T-helper 2 cell treated with Interferon-gamma antibody and Interleukin-4, amounts not matched to agents 5 μg/mL and 100 μg/mL, for 36 hours (primary cell): ENCODE measurements at regions not wholly inside any gene's neighbourhood (a gene's known extent, or its start where the extent isn't known, plus 50 kb on each side); places are given as distances from the start of the nearest gene placed in this dataset.
A peak's percentile ranks its signal among the peaks of the same experiment; 100 is the strongest.
"Not testable (repeated sequence)": the region's sequence is repeated elsewhere in the genome, so short reads cannot be mapped to it uniquely, and the experiment has no call there.

Experiments used
- DNase-seq: peaks from one replicate; pipeline ENCODE4 v3.0.0; 2021; ENCODE audit warnings: low spot score
- H3K27ac Mint-ChIP-seq: one replicate; pipeline ENCODE4 v1.8.0; 2021; ENCODE audit warnings: mild to moderate bottlenecking, mixed read lengths
- H3K27me3 Mint-ChIP-seq: one replicate; pipeline ENCODE4 v1.8.0; 2021; ENCODE audit warnings: low read depth, mixed read lengths
- H3K36me3 Mint-ChIP-seq: one replicate; pipeline ENCODE4 v1.8.0; 2021; ENCODE audit warnings: low read depth, mixed read lengths
- H3K4me1 Mint-ChIP-seq: one replicate; pipeline ENCODE4 v1.8.0; 2021; ENCODE audit warnings: low read depth, mixed read lengths
- H3K4me3 Mint-ChIP-seq: one replicate; pipeline ENCODE4 v1.8.0; 2022; ENCODE audit warnings: mild to moderate bottlenecking, moderate library complexity, mixed read lengths
- H3K9me3 Mint-ChIP-seq: one replicate; pipeline ENCODE4 v1.8.0; 2021; ENCODE audit warnings: mixed read lengths

- not testable (repeated sequence) for H3K4me1 Mint-ChIP-seq, H3K27ac Mint-ChIP-seq, H3K9me3 Mint-ChIP-seq, DNase-seq, H3K36me3 Mint-ChIP-seq, H3K4me3 Mint-ChIP-seq, H3K27me3 Mint-ChIP-seq
Measured at GRCh38 chr21:6556516-6556915, 3964.9 kb upstream of the TPTE start.

- not testable (repeated sequence) for H3K9me3 Mint-ChIP-seq, DNase-seq, H3K27me3 Mint-ChIP-seq, H3K36me3 Mint-ChIP-seq, H3K4me3 Mint-ChIP-seq, H3K27ac Mint-ChIP-seq, H3K4me1 Mint-ChIP-seq
Measured at GRCh38 chr21:6557415-6557814, 3964.0 kb upstream of the TPTE start.

- not testable (repeated sequence) for H3K9me3 Mint-ChIP-seq, H3K36me3 Mint-ChIP-seq, H3K27me3 Mint-ChIP-seq, H3K27ac Mint-ChIP-seq, H3K4me1 Mint-ChIP-seq, H3K4me3 Mint-ChIP-seq, DNase-seq
Measured at GRCh38 chr21:6561168-6561567, 3960.2 kb upstream of the TPTE start.

GRCh38 chr21:6561578-6561977 lies 3959.8 kb upstream of the TPTE start:
- H3K27ac Mint-ChIP-seq, H3K9me3 Mint-ChIP-seq: not testable (repeated sequence)

GRCh38 chr21:6564543-6565166 lies 3956.7 kb upstream of the TPTE start:
- not testable (repeated sequence) for H3K27ac Mint-ChIP-seq, DNase-seq, H3K36me3 Mint-ChIP-seq, H3K27me3 Mint-ChIP-seq, H3K4me1 Mint-ChIP-seq, H3K4me3 Mint-ChIP-seq, H3K9me3 Mint-ChIP-seq

More at GRCh38 chr21:6561578-6561977, 3959.8 kb upstream of the TPTE start:
- not testable (repeated sequence) for DNase-seq, H3K36me3 Mint-ChIP-seq, H3K4me3 Mint-ChIP-seq, H3K27me3 Mint-ChIP-seq, H3K4me1 Mint-ChIP-seq

GRCh38 chr21:6565190-6566094 lies 3955.9 kb upstream of the TPTE start:
- not testable (repeated sequence) for H3K9me3 Mint-ChIP-seq, H3K4me1 Mint-ChIP-seq, H3K36me3 Mint-ChIP-seq, H3K27me3 Mint-ChIP-seq
- peak; percentile 8 for DNase-seq
- Mint-ChIP-seq H3K4me3 (peak overlapping the region; percentile 34), H3K27ac (peak overlapping the region; percentile 75)

GRCh38 chr21:6567542-6567941 lies 3953.8 kb upstream of the TPTE start:
- H3K4me3 Mint-ChIP-seq, H3K36me3 Mint-ChIP-seq, H3K9me3 Mint-ChIP-seq, DNase-seq, H3K4me1 Mint-ChIP-seq, H3K27ac Mint-ChIP-seq, H3K27me3 Mint-ChIP-seq: not testable (repeated sequence)

GRCh38 chr21:6569152-6569551 lies 3952.2 kb upstream of the TPTE start:
- H3K4me3 Mint-ChIP-seq, DNase-seq, H3K9me3 Mint-ChIP-seq, H3K4me1 Mint-ChIP-seq, H3K27ac Mint-ChIP-seq, H3K36me3 Mint-ChIP-seq, H3K27me3 Mint-ChIP-seq: not testable (repeated sequence)

GRCh38 chr21:6569587-6570392 lies 3951.6 kb upstream of the TPTE start:
- not testable (repeated sequence) for H3K27me3 Mint-ChIP-seq, H3K4me1 Mint-ChIP-seq, H3K9me3 Mint-ChIP-seq

GRCh38 chr21:6570700-6571368 lies 3950.5 kb upstream of the TPTE start:
- not testable (repeated sequence) for H3K4me1 Mint-ChIP-seq, H3K27ac Mint-ChIP-seq, H3K27me3 Mint-ChIP-seq, DNase-seq, H3K4me3 Mint-ChIP-seq, H3K36me3 Mint-ChIP-seq, H3K9me3 Mint-ChIP-seq

More at GRCh38 chr21:6569587-6570392, 3951.6 kb upstream of the TPTE start:
- not testable (repeated sequence) for H3K36me3 Mint-ChIP-seq, H3K27ac Mint-ChIP-seq, DNase-seq, H3K4me3 Mint-ChIP-seq

- not testable (repeated sequence) for H3K27me3 Mint-ChIP-seq, H3K36me3 Mint-ChIP-seq
Measured at GRCh38 chr21:6573576-6573975, 3947.8 kb upstream of the TPTE start.

GRCh38 chr21:6579801-6580200 lies 3941.6 kb upstream of the TPTE start:
- H3K36me3 Mint-ChIP-seq, H3K27ac Mint-ChIP-seq, H3K27me3 Mint-ChIP-seq, H3K9me3 Mint-ChIP-seq, H3K4me1 Mint-ChIP-seq, DNase-seq, H3K4me3 Mint-ChIP-seq: not testable (repeated sequence)

More at GRCh38 chr21:6573576-6573975, 3947.8 kb upstream of the TPTE start:
- not testable (repeated sequence) for H3K9me3 Mint-ChIP-seq, H3K4me1 Mint-ChIP-seq, H3K27ac Mint-ChIP-seq, DNase-seq, H3K4me3 Mint-ChIP-seq
